Cardiac muscle cell (in vitro differentiated cells and primary cell): ENCODE measurements at regions not wholly inside any gene's neighbourhood (a gene's known extent, or its start where the extent isn't known, plus 50 kb on each side); places are given as distances from the start of the nearest gene placed in this dataset.

Source experiments
- DNase-seq, 2 donors: peaks; one replicate each; pipeline versions ENCODE4 v3.0.0 to v3.0.0-alpha.2; 2010 to 2017; ENCODE audit warnings: low read depth in 1 of 2, low spot score in 1 of 2
- H3K27ac ChIP-seq: fragments of 200-600 bp; sonication (generic); 2 replicates; pipeline ENCODE4 v1.5.1; 2016
- H3K27me3 ChIP-seq: fragments of 200-600 bp; sonication (generic); 2 replicates; pipeline ENCODE4 v1.6.0; 2016; ENCODE audit warnings: control low read depth
- H3K36me3 ChIP-seq: fragments of 200-600 bp; sonication (generic); 2 replicates; pipeline ENCODE4 v1.5.1; 2016; ENCODE audit warnings: control low read depth
- H3K4me1 ChIP-seq: fragments of 200-600 bp; sonication (generic); 2 replicates; pipeline ENCODE4 v1.8.1; 2017; ENCODE audit warnings: low read depth, mild to moderate bottlenecking, mixed run types
- H3K4me3 ChIP-seq: fragments of 200-600 bp; sonication (generic); 2 replicates; pipeline ENCODE4 v1.5.1; 2016; ENCODE audit warnings: mild to moderate bottlenecking
- H3K9me3 ChIP-seq: fragments of 200-600 bp; sonication (generic); 2 replicates; pipeline ENCODE4 v1.5.1; 2017; ENCODE audit warnings: low read depth, mild to moderate bottlenecking, control low read depth
- TF ChIP-seq, protein P1 (sequence below): IDR thresholded peaks from 2 replicates; pipeline ENCODE4 v1.5.1; 2012; ENCODE audit warnings: low read depth, mild to moderate bottlenecking, low read length

DNA sequence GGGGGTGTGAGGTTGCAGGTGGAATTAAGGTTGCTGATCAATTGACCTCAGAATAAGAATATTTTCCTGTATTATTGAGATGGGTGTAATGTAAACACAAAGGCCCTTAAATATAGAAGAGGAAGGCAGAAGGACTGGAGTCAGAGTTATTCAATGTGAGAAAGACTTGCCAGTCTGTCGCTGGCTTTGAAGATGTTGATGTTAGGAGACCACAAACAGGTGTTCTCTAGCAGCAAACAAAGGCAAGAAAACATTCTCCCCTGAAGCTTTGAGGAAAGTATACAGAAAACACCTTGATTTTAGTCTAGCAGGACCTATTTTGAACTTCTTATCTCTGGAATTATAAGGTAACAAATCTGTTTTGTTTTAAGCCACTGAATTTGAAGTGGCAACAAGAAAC lies 138.9 kb upstream of the PTPRK start:
- no peaks in the 10 kb centered on the region for H3K36me3 ChIP-seq
- no peaks in the 10 kb centered on the region for H3K9me3 ChIP-seq
- no peaks in the 10 kb centered on the region for H3K4me1 ChIP-seq
- no peak overlapping the region for H3K27ac ChIP-seq
- TF ChIP-seq, protein P1, sequence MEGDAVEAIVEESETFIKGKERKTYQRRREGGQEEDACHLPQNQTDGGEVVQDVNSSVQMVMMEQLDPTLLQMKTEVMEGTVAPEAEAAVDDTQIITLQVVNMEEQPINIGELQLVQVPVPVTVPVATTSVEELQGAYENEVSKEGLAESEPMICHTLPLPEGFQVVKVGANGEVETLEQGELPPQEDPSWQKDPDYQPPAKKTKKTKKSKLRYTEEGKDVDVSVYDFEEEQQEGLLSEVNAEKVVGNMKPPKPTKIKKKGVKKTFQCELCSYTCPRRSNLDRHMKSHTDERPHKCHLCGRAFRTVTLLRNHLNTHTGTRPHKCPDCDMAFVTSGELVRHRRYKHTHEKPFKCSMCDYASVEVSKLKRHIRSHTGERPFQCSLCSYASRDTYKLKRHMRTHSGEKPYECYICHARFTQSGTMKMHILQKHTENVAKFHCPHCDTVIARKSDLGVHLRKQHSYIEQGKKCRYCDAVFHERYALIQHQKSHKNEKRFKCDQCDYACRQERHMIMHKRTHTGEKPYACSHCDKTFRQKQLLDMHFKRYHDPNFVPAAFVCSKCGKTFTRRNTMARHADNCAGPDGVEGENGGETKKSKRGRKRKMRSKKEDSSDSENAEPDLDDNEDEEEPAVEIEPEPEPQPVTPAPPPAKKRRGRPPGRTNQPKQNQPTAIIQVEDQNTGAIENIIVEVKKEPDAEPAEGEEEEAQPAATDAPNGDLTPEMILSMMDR, result no peak
- no peak for DNase-seq
- H3K27me3 ChIP-seq, result no peaks in the 10 kb centered on the region
- H3K4me3 ChIP-seq, result no peak overlapping the region

DNA sequence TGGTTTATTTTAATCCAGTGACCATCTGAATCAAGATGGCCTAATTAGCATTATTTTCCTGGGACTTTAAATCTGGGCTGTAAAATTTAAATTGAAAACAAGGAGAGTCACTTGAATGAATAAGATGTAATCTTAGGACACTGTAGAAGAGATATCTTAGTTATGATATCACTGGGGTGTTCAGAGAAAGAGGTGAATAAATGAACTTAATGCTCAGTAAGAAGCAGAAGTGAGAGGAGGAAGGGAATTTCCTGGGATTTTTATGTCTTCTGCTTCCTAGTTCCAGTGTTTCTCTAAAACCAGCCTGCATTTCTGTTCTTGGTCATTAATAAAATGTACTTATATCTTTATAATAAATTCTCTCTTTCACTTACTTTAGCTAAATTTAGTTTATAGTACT lies 136.8 kb upstream of the PTPRK start:
- no peak overlapping the region for H3K4me3 ChIP-seq
- H3K36me3 ChIP-seq, result no peaks in the 10 kb centered on the region
- no peaks in the 10 kb centered on the region for H3K9me3 ChIP-seq
- TF ChIP-seq, protein P1, result no peak
- H3K27me3 ChIP-seq, result no peaks in the 10 kb centered on the region
- H3K4me1 ChIP-seq, result no peaks in the 10 kb centered on the region
- H3K27ac ChIP-seq, result no peak overlapping the region
- DNase-seq, result no peak

DNA sequence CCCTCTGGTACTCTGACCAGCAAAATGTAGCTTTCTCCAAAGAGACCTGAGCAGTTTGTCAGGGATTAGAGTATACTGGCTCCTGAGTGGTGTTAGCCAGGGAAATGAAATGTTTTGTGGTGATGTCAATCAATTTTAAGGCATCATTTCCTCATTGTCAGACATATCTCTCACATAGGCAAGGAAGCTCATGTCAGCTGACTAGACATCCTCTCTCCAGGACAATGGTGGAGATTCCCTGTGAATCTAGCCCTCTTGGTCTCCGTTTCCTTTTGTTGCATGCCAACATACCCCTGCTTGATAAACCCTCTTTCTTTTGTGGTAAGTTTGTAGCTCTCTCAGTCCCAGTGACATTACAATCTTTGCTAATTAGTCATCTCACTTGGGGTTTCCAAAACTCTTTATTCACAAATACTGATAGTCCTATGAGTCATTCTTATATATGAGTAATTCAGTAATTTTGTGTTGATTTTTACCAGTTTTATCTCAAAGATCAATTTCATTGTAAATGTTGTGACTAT lies 135.6 kb upstream of the PTPRK start:
- TF ChIP-seq, protein P1, result no peak
- no peaks in the 10 kb centered on the region for H3K36me3 ChIP-seq
- peak in 1 of 2 donors; percentile 85 for DNase-seq
- no peaks in the 10 kb centered on the region for H3K9me3 ChIP-seq
- no peak overlapping the region for H3K4me3 ChIP-seq
- H3K27me3 ChIP-seq, result no peaks in the 10 kb centered on the region
- H3K4me1 ChIP-seq, result no peaks in the 10 kb centered on the region
- no peak overlapping the region for H3K27ac ChIP-seq

DNA sequence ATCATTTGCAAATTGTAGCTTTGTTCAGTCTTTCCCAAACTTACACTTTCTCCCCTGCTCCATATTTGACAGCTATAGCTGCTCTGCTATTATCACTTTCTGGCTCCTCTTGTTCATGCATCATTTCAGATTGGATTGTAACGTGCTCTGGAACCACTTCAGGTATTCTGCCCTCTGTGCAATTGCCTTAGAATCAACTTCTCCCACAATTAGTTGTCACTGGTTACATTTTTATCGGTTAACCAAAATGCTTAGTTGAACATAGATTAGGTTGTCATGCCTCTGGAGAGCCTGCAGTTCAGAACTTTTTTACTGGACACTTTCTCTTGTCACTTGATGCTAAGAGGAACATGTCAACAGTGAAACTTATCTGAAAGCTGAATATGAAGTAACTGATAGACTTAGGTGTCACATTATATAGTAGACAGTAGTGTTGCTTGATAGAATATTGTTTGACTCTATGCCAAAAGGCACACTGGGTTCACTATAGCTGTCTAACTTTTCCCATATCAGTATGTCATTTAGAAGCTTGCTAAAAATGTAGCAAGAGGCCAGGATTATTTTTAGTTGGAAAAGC lies 127.7 kb upstream of the PTPRK start:
- Histone ChIP-seq H3K27ac (peak overlapping the region; percentile 45), H3K36me3 (no peaks in the 10 kb centered on the region), H3K9me3 (no peaks in the 10 kb centered on the region), H3K4me3 (no peak overlapping the region), H3K27me3 (no peaks in the 10 kb centered on the region), H3K4me1 (peaks cover 47% of the 10 kb centered on the region)
- peak in 1 of 2 donors; percentile 77 for DNase-seq
- TF ChIP-seq, protein P1, result no peak

DNA sequence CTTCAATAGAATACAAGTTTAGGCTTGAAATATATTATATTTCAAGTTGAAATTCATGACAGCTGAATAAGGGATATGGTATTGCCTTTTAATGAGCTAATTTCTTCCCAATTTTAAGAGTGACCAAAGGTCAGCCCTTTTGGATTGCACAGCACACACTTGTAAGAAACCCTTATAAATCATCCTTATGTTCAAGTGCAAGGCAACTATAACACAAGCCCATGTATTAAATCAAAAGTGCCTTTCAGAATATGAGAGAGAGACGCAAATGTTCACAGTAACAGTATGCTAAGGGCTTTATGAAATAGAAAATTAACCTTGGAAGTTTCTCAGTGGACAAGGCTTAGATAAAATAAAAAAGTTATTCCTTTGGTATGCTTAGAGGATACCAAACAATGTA lies 121.7 kb upstream of the PTPRK start:
- Histone ChIP-seq H3K27ac (no peak overlapping the region), H3K4me3 (no peak overlapping the region), H3K9me3 (no peaks in the 10 kb centered on the region), H3K27me3 (no peaks in the 10 kb centered on the region), H3K36me3 (no peaks in the 10 kb centered on the region), H3K4me1 (peaks cover 20% of the 10 kb centered on the region)
- DNase-seq, result no peak
- TF ChIP-seq, protein P1, result no peak
